HEK293T (cell line): ENCODE measurements at regions not wholly inside any gene's neighbourhood (a gene's known extent, or its start where the extent isn't known, plus 50 kb on each side); places are given as distances from the start of the nearest gene placed in this dataset.

Experiments
- CTBP1 ChIP-seq: fragments of 450-650 bp; IDR thresholded peaks from 2 replicates; pipeline ENCODE4 v1.6.1; 2016; ENCODE audit warnings: borderline replicate concordance
- FOXA1 ChIP-seq: fragments of 450-650 bp; IDR thresholded peaks from 2 replicates; pipeline ENCODE4 v1.6.1; 2016; ENCODE audit warnings: mild to moderate bottlenecking
- FOXK2 ChIP-seq: fragments of 450-650 bp; IDR thresholded peaks from 2 replicates; pipeline ENCODE4 v1.6.1; 2016; ENCODE audit warnings: mild to moderate bottlenecking
- FOXM1 ChIP-seq: fragments of 450-650 bp; IDR thresholded peaks from 2 replicates; pipeline ENCODE4 v1.6.1; 2017; ENCODE audit warnings: mild to moderate bottlenecking, borderline replicate concordance
- L3MBTL2 ChIP-seq: fragments of 450-650 bp; conservative IDR thresholded peaks from 2 replicates; pipeline ENCODE4 v1.6.1; 2016; ENCODE audit warnings: mild to moderate bottlenecking
- SP1 ChIP-seq: fragments of 450-650 bp; IDR thresholded peaks from 2 replicates; pipeline ENCODE4 v1.6.1; 2017
- SUZ12 ChIP-seq: fragments of 450-650 bp; IDR thresholded peaks from 2 replicates; pipeline ENCODE4 v1.6.1; 2016; ENCODE audit warnings: mild to moderate bottlenecking
- ZNF384 ChIP-seq: fragments of 450-650 bp; IDR thresholded peaks from 2 replicates; pipeline ENCODE4 v1.6.1; 2016
- TF ChIP-seq, protein P1 (sequence below): fragments of 450-650 bp; IDR thresholded peaks from 2 replicates; pipeline ENCODE4 v1.6.1; 2016

DNA sequence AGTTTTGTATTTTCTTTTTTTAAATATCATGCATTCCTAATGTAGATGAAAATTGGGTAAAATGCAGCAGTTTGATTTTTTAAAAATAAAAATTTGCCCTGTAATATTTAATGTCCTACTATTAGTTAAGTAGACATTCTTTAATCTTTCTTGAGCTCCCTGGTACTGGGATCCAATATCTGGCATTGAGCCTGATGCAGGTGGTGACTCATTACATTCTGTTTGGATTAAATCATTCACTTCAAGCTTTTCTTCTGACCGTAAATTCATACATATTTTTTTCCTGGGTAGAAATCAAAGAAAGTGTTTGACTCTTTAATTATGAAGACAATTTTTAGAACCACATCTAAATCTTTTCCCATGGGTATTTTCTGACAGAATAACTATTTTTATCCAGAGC is 768.8 kb upstream of the SLC35B3 start:
- TF ChIP-seq FOXM1 (no peak), SP1 (no peak), CTBP1 (no peak), ZNF384 (no peak), L3MBTL2 (no peak), SUZ12 (no peak), FOXK2 (no peak), FOXA1 (no peak)
- TF ChIP-seq, protein P1, sequence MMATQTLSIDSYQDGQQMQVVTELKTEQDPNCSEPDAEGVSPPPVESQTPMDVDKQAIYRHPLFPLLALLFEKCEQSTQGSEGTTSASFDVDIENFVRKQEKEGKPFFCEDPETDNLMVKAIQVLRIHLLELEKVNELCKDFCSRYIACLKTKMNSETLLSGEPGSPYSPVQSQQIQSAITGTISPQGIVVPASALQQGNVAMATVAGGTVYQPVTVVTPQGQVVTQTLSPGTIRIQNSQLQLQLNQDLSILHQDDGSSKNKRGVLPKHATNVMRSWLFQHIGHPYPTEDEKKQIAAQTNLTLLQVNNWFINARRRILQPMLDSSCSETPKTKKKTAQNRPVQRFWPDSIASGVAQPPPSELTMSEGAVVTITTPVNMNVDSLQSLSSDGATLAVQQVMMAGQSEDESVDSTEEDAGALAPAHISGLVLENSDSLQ, result no peak
